Left ventricle myocardium inferior (tissue), 1 donor: ENCODE measurements at regions not wholly inside any gene's neighbourhood (a gene's known extent, or its start where the extent isn't known, plus 50 kb on each side); places are given as distances from the start of the nearest gene placed in this dataset.
"Not testable (repeated sequence)": the region's sequence is repeated elsewhere in the genome, so short reads cannot be mapped to it uniquely, and the experiment has no call there.

Experiments used
- DNase-seq: peaks from one replicate; pipeline ENCODE4 v3.0.0-alpha.2; 2020
- H3K27ac ChIP-seq: fragments of 200-600 bp; replicated peaks from 2 replicates; pipeline ENCODE4 v1.8.0; 2021
- H3K27me3 ChIP-seq: fragments of 200-600 bp; 2 replicates; pipeline ENCODE4 v1.8.0; 2021; ENCODE audit warnings: low read depth
- H3K36me3 ChIP-seq: fragments of 200-600 bp; 2 replicates; pipeline ENCODE4 v1.8.0; 2021
- H3K4me1 ChIP-seq: fragments of 200-600 bp; 2 replicates; pipeline ENCODE4 v1.8.0; 2021
- H3K4me3 ChIP-seq: fragments of 200-600 bp; 2 replicates; pipeline ENCODE4 v1.8.0; 2021; ENCODE audit warnings: mild to moderate bottlenecking, moderate library complexity
- H3K9me3 ChIP-seq: fragments of 200-600 bp; replicated peaks from 2 replicates; pipeline ENCODE4 v1.8.0; 2021
- intact Hi-C: fragments of 100-400 bp; cut with micrococcal nuclease; formaldehyde crosslinking; loops from one replicate; pipeline ENCODE4 v1.11.0; 2022
- TF ChIP-seq, protein P1 (sequence below): fragments of 200-600 bp; IDR thresholded peaks from 2 replicates; pipeline ENCODE4 v1.8.0; 2021; ENCODE audit warnings: antibody characterized with exemption, mild to moderate bottlenecking, borderline replicate concordance
- donor health status: DM: no; HTN: yes; CAD: no; lungs with severe emphysema.

DNA sequence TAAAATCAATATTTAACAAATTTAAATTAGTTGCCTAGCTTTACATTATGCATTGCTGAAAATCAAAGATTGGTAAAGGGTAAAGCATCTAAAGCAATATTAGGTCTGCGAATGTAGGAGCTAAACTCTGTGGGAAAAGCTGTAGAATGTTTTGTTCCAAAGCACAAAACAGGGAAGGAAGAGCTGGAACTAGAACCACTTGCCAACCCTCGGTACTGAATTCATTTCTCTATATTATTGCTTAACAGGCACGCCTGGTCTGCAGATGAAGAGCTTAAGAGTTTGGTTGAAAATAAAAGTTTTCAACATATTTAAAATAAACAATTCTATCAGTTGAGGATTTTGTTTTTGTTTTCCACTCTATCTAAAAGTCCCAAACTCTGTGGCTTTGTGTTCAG, 1252.8 kb upstream of the SEL1L start:
- no peak for DNase-seq
- Histone ChIP-seq H3K36me3 (no peaks in the 10 kb centered on the region), H3K27ac (no peak overlapping the region), H3K27me3 (no peaks in the 10 kb centered on the region), H3K4me1 (no peaks in the 10 kb centered on the region), H3K4me3 (no peak overlapping the region), H3K9me3 (no peaks in the 10 kb centered on the region)
- TF ChIP-seq, protein P1, sequence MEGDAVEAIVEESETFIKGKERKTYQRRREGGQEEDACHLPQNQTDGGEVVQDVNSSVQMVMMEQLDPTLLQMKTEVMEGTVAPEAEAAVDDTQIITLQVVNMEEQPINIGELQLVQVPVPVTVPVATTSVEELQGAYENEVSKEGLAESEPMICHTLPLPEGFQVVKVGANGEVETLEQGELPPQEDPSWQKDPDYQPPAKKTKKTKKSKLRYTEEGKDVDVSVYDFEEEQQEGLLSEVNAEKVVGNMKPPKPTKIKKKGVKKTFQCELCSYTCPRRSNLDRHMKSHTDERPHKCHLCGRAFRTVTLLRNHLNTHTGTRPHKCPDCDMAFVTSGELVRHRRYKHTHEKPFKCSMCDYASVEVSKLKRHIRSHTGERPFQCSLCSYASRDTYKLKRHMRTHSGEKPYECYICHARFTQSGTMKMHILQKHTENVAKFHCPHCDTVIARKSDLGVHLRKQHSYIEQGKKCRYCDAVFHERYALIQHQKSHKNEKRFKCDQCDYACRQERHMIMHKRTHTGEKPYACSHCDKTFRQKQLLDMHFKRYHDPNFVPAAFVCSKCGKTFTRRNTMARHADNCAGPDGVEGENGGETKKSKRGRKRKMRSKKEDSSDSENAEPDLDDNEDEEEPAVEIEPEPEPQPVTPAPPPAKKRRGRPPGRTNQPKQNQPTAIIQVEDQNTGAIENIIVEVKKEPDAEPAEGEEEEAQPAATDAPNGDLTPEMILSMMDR: no peak
- intact Hi-C loops: no loop called here

- no peaks in the 10 kb centered on the region for H3K4me1 ChIP-seq
- H3K27me3 ChIP-seq: no peaks in the 10 kb centered on the region
- intact Hi-C loops: no loop called here
- H3K27ac ChIP-seq: no peak overlapping the region
- no peaks in the 10 kb centered on the region for H3K36me3 ChIP-seq
- TF ChIP-seq, protein P1: no peak
- DNase-seq: no peak
- H3K9me3 ChIP-seq: no peaks in the 10 kb centered on the region
- H3K4me3 ChIP-seq: no peak overlapping the region
Observed at GRCh38 chr14:82796086-82796485, 1262.4 kb upstream of the SEL1L start.

DNA sequence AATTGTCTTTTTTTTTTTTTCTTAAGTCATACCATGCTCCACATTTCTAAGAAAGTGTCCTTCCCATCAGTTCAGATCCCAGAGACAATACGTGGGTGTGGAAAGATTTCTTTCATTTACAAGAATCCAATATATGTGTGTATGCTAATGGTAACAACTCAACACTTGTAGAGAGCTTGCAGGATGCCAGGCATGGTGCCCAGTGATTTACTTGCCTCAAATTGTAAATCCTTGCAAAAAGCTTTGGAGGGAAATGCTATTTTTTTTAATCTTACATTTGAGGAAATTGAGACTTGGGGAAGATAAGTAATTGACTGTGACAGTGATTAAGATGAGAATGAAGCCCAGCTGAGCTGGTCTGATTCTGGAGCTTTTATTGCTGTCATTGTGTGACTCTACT, 1264.6 kb upstream of the SEL1L start:
- no peak for DNase-seq
- intact Hi-C loops: no loop called here
- no peaks in the 10 kb centered on the region for H3K27me3 ChIP-seq
- TF ChIP-seq, protein P1: no peak
- no peak overlapping the region for H3K4me3 ChIP-seq
- H3K36me3 ChIP-seq: no peaks in the 10 kb centered on the region
- no peaks in the 10 kb centered on the region for H3K4me1 ChIP-seq
- H3K9me3 ChIP-seq: no peaks in the 10 kb centered on the region
- no peak overlapping the region for H3K27ac ChIP-seq

GRCh38 chr14:82805892-82806825, 1272.5 kb upstream of the SEL1L start:
- Histone ChIP-seq H3K27ac (no peak overlapping the region), H3K4me3 (no peak overlapping the region), H3K27me3 (no peaks in the 10 kb centered on the region), H3K9me3 (no peaks in the 10 kb centered on the region), H3K36me3 (no peaks in the 10 kb centered on the region), H3K4me1 (no peaks in the 10 kb centered on the region)
- intact Hi-C loops: no loop called here
- no peak for DNase-seq
- TF ChIP-seq, protein P1: no peak

- no peaks in the 10 kb centered on the region for H3K9me3 ChIP-seq
- no peak overlapping the region for H3K4me3 ChIP-seq
- DNase-seq: no peak
- H3K27me3 ChIP-seq: no peaks in the 10 kb centered on the region
- no peaks in the 10 kb centered on the region for H3K36me3 ChIP-seq
- TF ChIP-seq, protein P1: no peak
- no peaks in the 10 kb centered on the region for H3K4me1 ChIP-seq
- no peak overlapping the region for H3K27ac ChIP-seq
- intact Hi-C loops: no loop called here
Observed at GRCh38 chr14:82811246-82811645, 1277.6 kb upstream of the SEL1L start.

GRCh38 chr14:82814339-82814738, 1280.7 kb upstream of the SEL1L start:
- H3K27ac ChIP-seq, H3K9me3 ChIP-seq, intact Hi-C loops, H3K36me3 ChIP-seq, H3K4me3 ChIP-seq, H3K4me1 ChIP-seq, H3K27me3 ChIP-seq, DNase-seq: not testable (repeated sequence)
